SH-SY5Y (cell line): ENCODE measurements at regions not wholly inside any gene's neighbourhood (a gene's known extent, or its start where the extent isn't known, plus 50 kb on each side); places are given as distances from the start of the nearest gene placed in this dataset.

Experiments used
- GATA2 ChIP-seq: IDR thresholded peaks from 2 replicates; pipeline ENCODE4 v1.6.1; 2011; ENCODE audit warnings: mild to moderate bottlenecking, low read depth, low read length
- GATA3 ChIP-seq: IDR thresholded peaks from 2 replicates; pipeline ENCODE4 v1.6.1; 2011; ENCODE audit warnings: low read depth, mild to moderate bottlenecking, low read length, moderate library complexity

- TF ChIP-seq GATA2 = no peak
- TF ChIP-seq GATA3 = no peak
These were observed 424.9 kb upstream of the MYT1L start for GRCh38 chr2:2755990-2756389.

GRCh38 chr2:2754940-2755339 is 423.9 kb upstream of the MYT1L start:
- TF ChIP-seq GATA2 (no peak), GATA3 (no peak)

GRCh38 chr2:2751715-2752315 is 420.7 kb upstream of the MYT1L start:
- TF ChIP-seq GATA2 (no peak), GATA3 (no peak)

DNA sequence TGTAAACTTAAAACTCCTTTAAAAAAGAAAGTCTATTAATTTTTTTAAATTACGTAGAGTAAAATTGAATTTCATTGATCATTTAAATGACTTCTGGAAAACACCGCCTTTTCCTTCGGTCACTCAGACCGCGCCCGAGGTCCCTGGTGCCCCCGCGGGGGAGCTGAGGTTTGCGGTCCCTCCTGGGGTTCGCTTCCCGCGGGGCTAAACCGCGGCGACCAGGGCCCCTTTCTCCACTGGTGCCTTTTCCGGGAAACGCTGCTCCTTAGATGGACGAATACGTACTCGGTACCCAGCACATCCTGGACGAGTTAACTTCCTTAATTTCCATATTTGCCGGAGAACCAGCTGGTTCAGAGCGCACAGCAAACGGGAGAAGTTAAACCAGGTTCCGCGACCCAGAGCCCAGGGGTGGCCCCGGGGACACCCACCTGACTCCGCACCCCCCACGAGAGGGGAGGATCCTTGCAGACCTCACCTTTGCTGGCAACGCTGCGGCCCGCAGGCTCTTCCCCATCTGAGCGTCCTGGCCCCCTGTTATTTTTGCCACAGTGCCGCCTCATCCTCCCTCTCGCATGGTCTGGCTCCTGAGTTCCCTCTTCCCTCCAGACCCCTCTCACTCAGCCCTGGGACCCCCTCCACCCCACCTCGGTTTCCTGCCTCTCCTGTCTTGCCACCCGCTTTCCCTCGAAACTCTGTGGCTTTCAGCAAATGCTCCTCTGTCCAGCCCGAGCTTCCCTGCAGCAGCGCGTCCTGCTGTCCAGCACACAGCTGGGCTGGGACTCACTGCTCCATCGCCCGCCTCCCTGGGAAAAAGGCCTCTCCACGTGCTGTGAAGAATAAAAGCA is 420.0 kb upstream of the MYT1L start:
- TF ChIP-seq GATA3 (no peak), GATA2 (no peak)

- TF ChIP-seq GATA2 = no peak
- no peak for TF ChIP-seq GATA3
These were observed 418.1 kb upstream of the MYT1L start for GRCh38 chr2:2749206-2749598.

DNA sequence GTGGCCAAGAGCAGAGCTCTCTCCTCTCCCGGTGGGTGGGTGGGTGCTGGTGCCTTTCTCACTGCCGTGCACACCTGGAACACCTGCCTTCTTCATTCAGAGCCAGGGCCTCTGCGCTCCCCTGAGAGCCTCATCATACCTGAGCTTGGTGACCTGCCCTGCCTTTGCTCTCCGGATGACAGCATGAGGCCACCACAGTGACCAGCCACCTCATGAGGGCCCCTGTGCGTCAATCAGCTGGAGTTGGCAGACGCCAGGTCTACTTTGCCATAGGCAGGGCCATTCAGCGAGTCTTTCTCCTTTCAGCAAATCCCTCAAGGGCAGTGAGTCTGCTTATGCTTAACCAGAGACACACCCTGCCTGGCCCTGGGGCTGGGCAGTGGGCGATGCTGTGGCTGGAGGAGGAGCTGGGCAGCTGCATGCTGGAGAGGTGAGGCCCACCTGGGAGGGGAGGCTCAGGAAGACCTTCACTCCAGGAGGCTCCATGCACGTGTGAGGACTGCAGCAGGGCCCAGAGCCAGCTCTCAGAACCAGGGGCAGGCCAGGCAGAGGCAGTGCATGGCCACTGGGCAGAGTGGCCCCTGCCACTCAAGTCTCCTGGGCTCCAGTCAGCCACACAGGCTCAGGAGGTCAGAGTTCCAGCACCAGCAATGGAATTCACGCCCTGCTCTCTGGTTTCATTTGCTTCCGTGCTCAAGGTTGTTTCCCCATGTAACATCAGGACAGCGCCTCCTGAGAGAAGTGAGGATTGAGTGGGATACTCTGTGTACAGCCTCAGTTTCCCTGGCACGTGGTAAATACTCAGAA is 417.5 kb upstream of the MYT1L start:
- TF ChIP-seq GATA3 (no peak), GATA2 (no peak)

- TF ChIP-seq GATA3 (no peak), GATA2 (no peak)
These were observed 416.8 kb upstream of the MYT1L start for GRCh38 chr2:2747797-2748301.

DNA sequence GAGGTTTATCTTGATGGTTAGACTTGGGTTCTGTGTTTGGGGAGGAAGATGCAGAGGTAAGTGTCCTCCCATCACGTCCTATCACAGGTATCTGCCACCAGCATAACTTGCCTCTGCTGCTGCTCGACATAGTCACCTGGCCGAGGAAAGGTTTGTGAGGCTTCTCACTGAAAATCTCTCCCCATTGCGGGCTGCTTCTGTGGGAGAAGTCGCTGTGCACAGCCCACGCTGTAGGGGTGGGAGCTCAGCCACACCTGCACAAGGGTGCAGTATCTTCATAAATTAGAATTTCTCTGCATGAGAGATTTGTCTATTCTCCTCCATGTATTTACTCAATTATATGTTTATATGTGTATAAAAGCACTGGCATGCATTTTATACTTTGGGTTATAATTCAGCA is 415.7 kb upstream of the MYT1L start:
- TF ChIP-seq GATA3 = no peak
- TF ChIP-seq GATA2 = no peak

DNA sequence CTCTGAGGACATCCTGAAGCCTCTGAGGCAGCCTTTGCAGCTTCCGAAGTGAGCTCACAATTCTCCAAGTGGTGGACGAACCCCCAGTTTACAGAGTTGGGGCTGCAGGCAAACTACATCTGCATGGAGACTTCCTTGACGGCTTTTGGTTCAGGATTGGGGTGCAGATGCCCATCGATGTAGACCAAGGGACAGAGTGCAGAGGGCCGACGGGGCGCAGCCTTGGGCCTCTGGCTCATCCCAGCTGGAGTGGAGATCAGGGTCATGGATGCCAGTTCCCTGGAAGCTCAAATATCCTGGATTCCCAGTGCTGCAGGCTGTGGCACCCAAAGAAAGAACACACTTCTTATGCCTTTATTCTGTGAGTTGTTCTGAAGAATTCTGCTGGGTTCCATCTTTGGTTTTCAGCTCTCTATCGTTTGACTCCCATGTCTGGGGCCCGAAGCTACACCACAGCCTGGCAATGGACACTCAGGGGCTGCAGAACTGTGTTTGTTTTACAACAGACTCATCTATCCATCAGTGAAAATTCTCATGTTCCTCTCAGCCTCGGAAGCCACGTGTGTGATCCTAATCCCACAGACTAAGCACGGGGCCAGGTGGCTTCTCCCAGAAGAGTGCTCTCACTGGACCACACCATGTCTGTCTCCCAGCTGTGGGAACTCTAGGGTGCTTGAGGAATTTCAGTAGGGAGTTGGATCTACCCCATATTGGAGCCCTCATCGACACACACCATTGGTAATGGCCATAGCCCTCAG is 414.1 kb upstream of the MYT1L start:
- no peak for TF ChIP-seq GATA2
- no peak for TF ChIP-seq GATA3

- TF ChIP-seq GATA2 (no peak), GATA3 (no peak)
These were observed 413.0 kb upstream of the MYT1L start for GRCh38 chr2:2744107-2744506.

DNA sequence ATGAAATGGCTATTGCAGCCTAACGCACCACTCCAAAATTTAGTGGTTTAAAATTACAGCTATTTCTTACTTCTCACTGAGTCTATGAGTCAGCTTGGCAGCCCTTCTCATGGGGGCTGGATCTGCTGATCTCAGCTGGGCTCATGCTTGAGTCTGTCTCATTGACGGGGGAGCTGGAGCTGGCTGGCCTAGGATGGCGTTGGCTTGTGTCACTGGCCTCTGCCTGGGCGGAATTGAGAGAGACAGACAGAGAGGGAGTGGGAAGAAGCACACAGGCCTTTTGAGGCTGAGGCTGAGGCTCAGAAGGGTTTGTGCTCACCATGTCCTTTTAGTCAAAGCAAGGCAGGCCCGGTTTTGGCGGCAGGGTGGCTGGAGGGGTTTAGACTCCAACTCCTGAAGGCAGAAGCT is 412.1 kb upstream of the MYT1L start:
- TF ChIP-seq GATA3 (no peak), GATA2 (no peak)

- TF ChIP-seq GATA2 = no peak
- no peak for TF ChIP-seq GATA3
These were observed 411.7 kb upstream of the MYT1L start for GRCh38 chr2:2742726-2743125.

- TF ChIP-seq GATA2 = no peak
These were observed 409.2 kb upstream of the MYT1L start for GRCh38 chr2:2740238-2740775.

DNA sequence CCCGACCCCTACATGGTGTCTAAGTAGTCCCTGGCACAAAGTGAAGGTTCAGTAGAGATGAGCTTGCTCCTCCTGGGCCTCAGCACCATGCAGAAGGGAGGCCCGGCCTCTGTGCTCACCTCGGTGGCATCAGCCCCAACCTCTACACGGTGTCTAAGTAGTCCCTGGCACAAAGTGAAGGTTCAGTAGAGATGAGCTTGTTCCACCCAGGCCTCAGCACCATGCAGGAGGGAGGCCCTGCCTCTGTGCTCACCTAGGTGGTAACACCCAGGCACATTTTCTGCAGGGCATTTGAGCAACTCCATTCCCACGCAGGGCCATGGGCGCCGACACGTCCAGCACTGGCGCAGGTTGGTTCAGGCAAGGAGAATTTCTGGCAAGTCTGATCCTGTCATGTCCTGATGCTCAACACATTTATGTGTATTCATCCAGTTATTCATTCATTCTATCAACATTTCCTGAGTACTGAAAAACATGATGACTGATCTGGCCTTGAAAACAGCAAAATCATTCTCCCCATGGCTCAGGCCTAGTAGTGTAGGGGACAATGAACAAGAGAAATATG is 408.2 kb upstream of the MYT1L start:
- TF ChIP-seq GATA2 (no peak), GATA3 (no peak)
